ENCODE measurements at regions not wholly inside any gene's neighbourhood (a gene's known extent, or its start where the extent isn't known, plus 50 kb on each side); places are given as distances from the start of the nearest gene placed in this dataset.
"Not testable (repeated sequence)": the region's sequence is repeated elsewhere in the genome, so short reads cannot be mapped to it uniquely, and the experiment has no call there.

GRCh38 chr5:44969825-44970224 lies 161.1 kb downstream of the MRPS30 start:
- no peaks in the 10 kb centered on the region for H3K27me3 ChIP-seq
- no peak for DNase-seq
- no peak overlapping the region for H3K27ac ChIP-seq
- TF ChIP-seq CTCF (IDR thresholded peaks at IDR 0.05), result no peak
- no peak for TF ChIP-seq POLR2A (IDR thresholded peaks at IDR 0.05)
- no peaks in the 10 kb centered on the region for H3K36me3 ChIP-seq
- H3K9me3 ChIP-seq, result peaks cover 0 to 17% (median 2%) of the 10 kb centered on the region in 12 donors
- 84 to 89% (median 86%) methylated on average over 4 of the region's 4 CpGs for WGBS, 4 donors
- ATAC-seq, result no peak
- no peaks in the 10 kb centered on the region for H3K4me1 ChIP-seq
- intact Hi-C loops (cut with DNase I), result no loop called here
- H3K4me3 ChIP-seq, result no peak overlapping the region

GRCh38 chr5:44970963-44971362 lies 162.2 kb downstream of the MRPS30 start:
- WGBS, 4 donors, result 76 to 92% (median 83%) methylated on average over 2 of the region's 2 CpGs
- ATAC-seq; H3K4me1 ChIP-seq; H3K36me3 ChIP-seq; H3K27ac ChIP-seq; H3K27me3 ChIP-seq; DNase-seq; intact Hi-C loops (cut with DNase I); H3K4me3 ChIP-seq: not testable (repeated sequence)
- peaks cover 0 to 27% (median 3%) of the 10 kb centered on the region in 12 donors for H3K9me3 ChIP-seq

- H3K4me3 ChIP-seq, result no peak overlapping the region
- H3K9me3 ChIP-seq, result peaks cover 0 to 40% (median 4%) of the 10 kb centered on the region in 12 donors
- TF ChIP-seq CTCF (IDR thresholded peaks at IDR 0.05), result no peak
- no peak for TF ChIP-seq POLR2A (IDR thresholded peaks at IDR 0.05)
- no peak overlapping the region for H3K27ac ChIP-seq
- DNase-seq (peak in 1 of 5 donors; percentile 46), ATAC-seq (no peak)
- H3K36me3 ChIP-seq, result no peaks in the 10 kb centered on the region
- no peaks in the 10 kb centered on the region for H3K27me3 ChIP-seq
- no peaks in the 10 kb centered on the region for H3K4me1 ChIP-seq
- intact Hi-C loops (cut with DNase I), result no loop called here
- WGBS, 4 donors, result 88 to 92% (median 91%) methylated on average over 4 to 19 of the region's 19 CpGs
Observed at GRCh38 chr5:44974813-44975212, 166.1 kb downstream of the MRPS30 start.

GRCh38 chr5:44981708-44982107 lies 173.0 kb downstream of the MRPS30 start:
- no peaks in the 10 kb centered on the region for H3K27me3 ChIP-seq
- H3K4me1 ChIP-seq, result no peaks in the 10 kb centered on the region
- ATAC-seq, result no peak
- no peak overlapping the region for H3K4me3 ChIP-seq
- H3K9me3 ChIP-seq, result peaks cover 0 to 52% (median 27%) of the 10 kb centered on the region in 12 donors
- no peak overlapping the region for H3K27ac ChIP-seq
- TF ChIP-seq CTCF (IDR thresholded peaks at IDR 0.05), result no peak
- TF ChIP-seq POLR2A (IDR thresholded peaks at IDR 0.05), result no peak
- whole genome bisulfite sequencing, 4 donors, result 80 to 90% (median 84%) methylated on average over 3 of the region's 3 CpGs
- H3K36me3 ChIP-seq, result no peaks in the 10 kb centered on the region
- intact Hi-C loops (cut with DNase I), result no loop called here
- DNase-seq, result no peak

GRCh38 chr5:44983006-44983405 lies 174.3 kb downstream of the MRPS30 start:
- intact Hi-C loops (cut with DNase I), result no loop called here

More at GRCh38 chr5:44983006-44983405, 174.3 kb downstream of the MRPS30 start:
- Histone ChIP-seq H3K4me1 (no peaks in the 10 kb centered on the region), H3K36me3 (no peaks in the 10 kb centered on the region), H3K27me3 (no peaks in the 10 kb centered on the region), H3K4me3 (no peak overlapping the region), H3K27ac (no peak overlapping the region), H3K9me3 (peaks cover 0 to 50% (median 27%) of the 10 kb centered on the region in 12 donors)
- TF ChIP-seq POLR2A (IDR thresholded peaks at IDR 0.05) (no peak), CTCF (IDR thresholded peaks at IDR 0.05) (no peak)
- DNase-seq (no peak), ATAC-seq (no peak)

Data from heart left ventricle (tissue), 16 donors.